ENCODE measurements at regions not wholly inside any gene's neighbourhood (a gene's known extent, or its start where the extent isn't known, plus 50 kb on each side); places are given as distances from the start of the nearest gene placed in this dataset.
"Not testable (repeated sequence)": the region's sequence is repeated elsewhere in the genome, so short reads cannot be mapped to it uniquely, and the experiment has no call there.

GRCh38 chr11:42779555-42779954, 532.2 kb upstream of the API5 start:
- no peaks in the 10 kb centered on the region for H3K9me3 ChIP-seq
- H3K36me3 ChIP-seq: no peaks in the 10 kb centered on the region
- intact Hi-C loops (cut with DNase I; ENCODE audit: low total_unique reads): no loop called here
- no peaks in the 10 kb centered on the region for H3K27me3 ChIP-seq
- TF ChIP-seq CTCF (IDR thresholded peaks at IDR 0.05) (no peak), POLR2AphosphoS5 (IDR thresholded peaks at IDR 0.05) (no peak), POLR2A (IDR thresholded peaks at IDR 0.05) (no peak)
- no peak overlapping the region for H3K27ac ChIP-seq
- DNase-seq (ENCODE audit: low spot score in 2 of 2): no peak
- no peak overlapping the region for H3K4me3 ChIP-seq
- no peaks in the 10 kb centered on the region for H3K4me1 ChIP-seq

GRCh38 chr11:42786981-42787380, 524.8 kb upstream of the API5 start:
- DNase-seq (ENCODE audit: low spot score in 2 of 2): no peak
- Histone ChIP-seq H3K4me1 (no peaks in the 10 kb centered on the region), H3K9me3 (peaks cover 0 to 5% of the 10 kb centered on the region in 2 donors), H3K36me3 (no peaks in the 10 kb centered on the region), H3K27ac (no peak overlapping the region), H3K4me3 (no peak overlapping the region), H3K27me3 (no peaks in the 10 kb centered on the region)
- no peak for TF ChIP-seq POLR2AphosphoS5 (IDR thresholded peaks at IDR 0.05)
- TF ChIP-seq POLR2A (IDR thresholded peaks at IDR 0.05): no peak
- no peak for TF ChIP-seq CTCF (IDR thresholded peaks at IDR 0.05)
- intact Hi-C loops (cut with DNase I; ENCODE audit: low total_unique reads): no loop called here

- DNase-seq (ENCODE audit: low spot score in 2 of 2); intact Hi-C loops (cut with DNase I; ENCODE audit: low total_unique reads): not testable (repeated sequence)
These were observed 516.3 kb upstream of the API5 start for GRCh38 chr11:42795483-42795882.

GRCh38 chr11:42800041-42800440, 511.8 kb upstream of the API5 start:
- intact Hi-C loops (cut with DNase I; ENCODE audit: low total_unique reads): no loop called here
- Histone ChIP-seq H3K27me3 (no peaks in the 10 kb centered on the region), H3K27ac (no peak overlapping the region), H3K4me1 (no peaks in the 10 kb centered on the region), H3K9me3 (no peaks in the 10 kb centered on the region), H3K4me3 (no peak overlapping the region), H3K36me3 (no peaks in the 10 kb centered on the region)
- DNase-seq (ENCODE audit: low spot score in 2 of 2): no peak
- TF ChIP-seq CTCF (IDR thresholded peaks at IDR 0.05): no peak
- TF ChIP-seq POLR2A (IDR thresholded peaks at IDR 0.05): no peak
- no peak for TF ChIP-seq POLR2AphosphoS5 (IDR thresholded peaks at IDR 0.05)

More at GRCh38 chr11:42795483-42795882, 516.3 kb upstream of the API5 start:
- not testable (repeated sequence) for H3K4me3 ChIP-seq, H3K36me3 ChIP-seq, H3K27me3 ChIP-seq, H3K4me1 ChIP-seq, H3K27ac ChIP-seq, H3K9me3 ChIP-seq

GRCh38 chr11:42802201-42802899, 509.4 kb upstream of the API5 start:
- Histone ChIP-seq H3K9me3 (no peaks in the 10 kb centered on the region), H3K4me1 (no peaks in the 10 kb centered on the region), H3K27ac (no peak overlapping the region), H3K36me3 (no peaks in the 10 kb centered on the region), H3K27me3 (no peaks in the 10 kb centered on the region), H3K4me3 (no peak overlapping the region)
- no peak for TF ChIP-seq CTCF (IDR thresholded peaks at IDR 0.05)
- TF ChIP-seq POLR2A (IDR thresholded peaks at IDR 0.05): no peak
- DNase-seq (ENCODE audit: low spot score in 2 of 2): no peak
- intact Hi-C loops (cut with DNase I; ENCODE audit: low total_unique reads): no loop called here

- TF ChIP-seq POLR2AphosphoS5 (IDR thresholded peaks at IDR 0.05) (no peak), POLR2A (IDR thresholded peaks at IDR 0.05) (no peak), CTCF (IDR thresholded peaks at IDR 0.05) (no peak)
These were observed 505.6 kb upstream of the API5 start for GRCh38 chr11:42806191-42806590.

More at GRCh38 chr11:42806191-42806590, 505.6 kb upstream of the API5 start:
- H3K4me1 ChIP-seq: no peaks in the 10 kb centered on the region
- no peaks in the 10 kb centered on the region for H3K36me3 ChIP-seq
- H3K27ac ChIP-seq: no peak overlapping the region
- H3K4me3 ChIP-seq: no peak overlapping the region
- intact Hi-C loops (cut with DNase I; ENCODE audit: low total_unique reads): no loop called here
- DNase-seq (ENCODE audit: low spot score in 2 of 2): no peak
- no peaks in the 10 kb centered on the region for H3K9me3 ChIP-seq
- H3K27me3 ChIP-seq: no peaks in the 10 kb centered on the region
